HepG2 (cell line): ENCODE measurements at regions not wholly inside any gene's neighbourhood (a gene's known extent, or its start where the extent isn't known, plus 50 kb on each side); places are given as distances from the start of the nearest gene placed in this dataset.

Experiments
- ATAC-seq: fragments of 200-7000 bp; cut with Tn5 transposase; 3 replicates; pipeline ENCODE4 v1.9.1; 2020; ENCODE audit warnings: mild to moderate bottlenecking, moderate library complexity
- BruUV-seq: library from RNA; stranded (reverse); fragments of 400-500 nt; replicated peaks from 2 replicates; lab custom pipeline; 2021; lab: Mats Ljungman, UMichigan
- CTCF ChIA-PET: fragments of 300-600 bp; formaldehyde crosslinking; extraction: SDS; loops from one replicate; lab custom pipeline; 2021; ENCODE audit warnings: low total read pairs, inconsistent platforms, low intra/inter-chr PET ratio; lab: Yijun Ruan, JAX
- POLR2A ChIA-PET: fragments of 350-600 bp; sonication (Branson Sonifier 250); formaldehyde crosslinking; loops from one replicate; lab custom pipeline; 2020; ENCODE audit warnings: antibody characterized with exemption, inconsistent platforms; lab: Yijun Ruan, JAX
- DNase-seq: peaks from one replicate; pipeline ENCODE4 v3.0.0-alpha.2; 2015; ENCODE audit warnings: low spot score
- FAIRE-seq: peaks from 3 replicates; lab custom pipeline; 2011; peaks lifted over from hg19 to GRCh38; lab: Jason Lieb, UNC
- H2AFZ ChIP-seq: one replicate; pipeline ENCODE4 v1.6.1; 2011; ENCODE audit warnings: low read length, inconsistent platforms
- H3K27ac ChIP-seq: fragments of 300-600 bp; 3 replicates; pipeline ENCODE4 v1.8.0; 2011; ENCODE audit warnings: mixed run types, mild to moderate bottlenecking, mixed read lengths, low read length, inconsistent platforms; ENCODE audit not compliant: insufficient read depth; ENCODE audit errors: extremely low read length
- H3K27me3 ChIP-seq, 2 experiments: fragments of 200-600 bp in 1 of 2; 2 replicates in 1 of 2; 3 replicates in 1 of 2; pipeline versions ENCODE4 v1.6.0 to v1.8.0; 2011; ENCODE audit warnings: low read length in 2 of 2, mild to moderate bottlenecking in 2 of 2, moderate library complexity in 2 of 2, inconsistent platforms in 1 of 2; ENCODE audit not compliant: insufficient read depth in 2 of 2, control insufficient read depth in 1 of 2
- H3K36me3 ChIP-seq, 2 experiments: fragments of 200-600 bp in 1 of 2; replicated peaks in 1 of 2; 2 replicates in 1 of 2; 3 replicates in 1 of 2; pipeline versions ENCODE4 v1.5.1 to v1.8.0; 2011; ENCODE audit warnings: low read length in 2 of 2, inconsistent platforms in 1 of 2; ENCODE audit not compliant: insufficient read depth in 2 of 2, control insufficient read depth in 1 of 2
- H3K4me1 ChIP-seq: 2 replicates; pipeline ENCODE4 v1.5.1; 2012; ENCODE audit warnings: low read length, inconsistent platforms; ENCODE audit not compliant: insufficient read depth
- H3K4me2 ChIP-seq: 2 replicates; pipeline ENCODE4 v1.6.0; 2011; ENCODE audit warnings: low read depth, low read length, inconsistent platforms
- H3K4me3 ChIP-seq, 3 experiments: fragments of 200-600 bp in 1 of 3; sonication (generic), shearing (Covaris generic) in 1 of 3; replicated peaks in 1 of 3; 2 replicates each; pipeline ENCODE4 v1.5.1; 2011 to 2016; ENCODE audit warnings: low read length in 3 of 3, inconsistent platforms in 2 of 3, low read depth in 2 of 3, mild to moderate bottlenecking in 2 of 3, control low read depth in 1 of 3, mixed read lengths in 1 of 3; ENCODE audit not compliant: insufficient read depth in 1 of 3
- H3K79me2 ChIP-seq: one replicate; pipeline ENCODE4 v1.6.1; 2011; ENCODE audit warnings: low read length, inconsistent platforms; ENCODE audit not compliant: insufficient read depth
- H3K9ac ChIP-seq: 2 replicates; pipeline ENCODE4 v1.6.0; 2011; ENCODE audit warnings: mild to moderate bottlenecking, low read depth, low read length, inconsistent platforms; ENCODE audit not compliant: insufficient read depth
- H3K9me3 ChIP-seq: 2 replicates; pipeline ENCODE4 v1.5.1; 2012; ENCODE audit warnings: mild to moderate bottlenecking, low read length
- H4K20me1 ChIP-seq: 2 replicates; pipeline ENCODE4 v1.6.0; 2011; ENCODE audit warnings: inconsistent platforms, mild to moderate bottlenecking, low read length, moderate library complexity; ENCODE audit not compliant: insufficient read depth
- BHLHE40 ChIP-seq: IDR thresholded peaks from 2 replicates; pipeline ENCODE4 v1.6.1; 2011; ENCODE audit warnings: low read length, improper control_type of control experiment
- BRCA1 ChIP-seq: sonication (generic); formaldehyde crosslinking; IDR thresholded peaks from 2 replicates; pipeline ENCODE4 v1.4.0; 2020; ENCODE audit warnings: missing genetic modification reagents
- CREM ChIP-seq, 2 experiments: sonication (generic) in 1 of 2; formaldehyde crosslinking in 1 of 2; IDR thresholded peaks; 2 replicates each; pipeline versions ENCODE4 v1.4.0 to v1.6.1; 2016 to 2020; ENCODE audit warnings: antibody characterized with exemption in 1 of 2, mild to moderate bottlenecking in 1 of 2, missing genetic modification reagents in 1 of 2
- CSRNP1 ChIP-seq: sonication (generic); formaldehyde crosslinking; IDR thresholded peaks from 2 replicates; pipeline ENCODE4 v1.8.1; 2023; ENCODE audit warnings: mild to moderate bottlenecking, missing genetic modification reagents
- DMAP1 ChIP-seq: IDR thresholded peaks from 2 replicates; pipeline ENCODE4 v1.6.1; 2016
- DZIP1 ChIP-seq: sonication (generic); formaldehyde crosslinking; IDR thresholded peaks from 2 replicates; pipeline ENCODE4 v1.5.0; 2020; ENCODE audit warnings: mild to moderate bottlenecking, missing genetic modification reagents
- GMEB2 ChIP-seq: IDR thresholded peaks from 2 replicates; pipeline ENCODE4 v1.6.1; 2016; ENCODE audit warnings: missing biosample characterization, missing genetic modification reagents, low read depth
- GPBP1L1 ChIP-seq: sonication (generic); formaldehyde crosslinking; IDR thresholded peaks from 2 replicates; pipeline ENCODE4 v1.5.0; 2020; ENCODE audit warnings: mild to moderate bottlenecking, missing genetic modification reagents
- MED1 ChIP-seq: sonication (generic); formaldehyde crosslinking; IDR thresholded peaks from 2 replicates; pipeline ENCODE4 v1.4.0; 2020; ENCODE audit warnings: missing genetic modification reagents
- PAX8 ChIP-seq: sonication (generic); formaldehyde crosslinking; IDR thresholded peaks from 2 replicates; pipeline ENCODE4 v1.8.0; 2022; ENCODE audit warnings: mild to moderate bottlenecking, missing genetic modification reagents, borderline replicate concordance
- PHF21A ChIP-seq: sonication (generic); formaldehyde crosslinking; IDR thresholded peaks from 2 replicates; pipeline ENCODE4 v1.5.0; 2020; ENCODE audit warnings: mild to moderate bottlenecking, missing genetic modification reagents
- RXRB ChIP-seq: IDR thresholded peaks from 2 replicates; pipeline ENCODE4 v1.6.1; 2016; ENCODE audit warnings: borderline replicate concordance, missing genetic modification reagents, missing compliant biosample characterization
- ZNF331 ChIP-seq: sonication (generic); formaldehyde crosslinking; IDR thresholded peaks from 2 replicates; pipeline ENCODE4 v1.4.0; 2020; ENCODE audit warnings: missing genetic modification reagents
- ZNF501 ChIP-seq: sonication (generic); formaldehyde crosslinking; IDR thresholded peaks from 2 replicates; pipeline ENCODE4 v1.5.1; 2020; ENCODE audit warnings: mild to moderate bottlenecking, moderate library complexity, missing genetic modification reagents
- ZNF607 ChIP-seq: sonication (generic); formaldehyde crosslinking; IDR thresholded peaks from 2 replicates; pipeline ENCODE4 v1.5.1; 2020; ENCODE audit warnings: missing genetic modification reagents, mild to moderate bottlenecking, borderline replicate concordance
- ZNF678 ChIP-seq: sonication (generic); formaldehyde crosslinking; IDR thresholded peaks from 2 replicates; pipeline ENCODE4 v1.4.0; 2020; ENCODE audit warnings: mild to moderate bottlenecking, missing genetic modification reagents
- WGBS: methylation state at CpG from one replicate; pipeline ENCODE4 v1.1.6; 2017; ENCODE audit warnings: low lambda C conversion rate; 5-methylcytosine and 5-hydroxymethylcytosine counted together
- in situ Hi-C: cut with HindIII; loops from 2 replicates; pipeline ENCODE4 v1.10.0; 2017; ENCODE audit warnings: low pct_unique_long_range_greater_than_20kb; ENCODE audit not compliant: extremely low pct_ligation_motif_present
- intact Hi-C: fragments of 100-400 bp; cut with micrococcal nuclease; formaldehyde crosslinking; loops from one replicate; pipeline ENCODE4 v1.10.0; 2022; ENCODE audit not compliant: unreplicated experiment

GRCh38 chr4:33989820-33990443, 2254.4 kb downstream of the ARAP2 start (continued):
- no peak for TF ChIP-seq GMEB2 (CRISPR knock-in tag)
- TF ChIP-seq PAX8, result no peak
- TF ChIP-seq BHLHE40, result no peak
- no peak for TF ChIP-seq CREM (IDR thresholded peaks at IDR 0.05)
- no peak for TF ChIP-seq CREM (CRISPR knock-in tag; IDR thresholded peaks at IDR 0.05)
- no peak for TF ChIP-seq BRCA1 (CRISPR knock-in tag)
- TF ChIP-seq MED1 (CRISPR knock-in tag), result no peak

GRCh38 chr4:33996075-33996718, 2248.1 kb downstream of the ARAP2 start:
- no peak overlapping the region for H2AFZ ChIP-seq
- CTCF ChIA-PET, result no interaction called here
- in situ Hi-C loops (no loop called here), intact Hi-C loops (no loop called here)
- no peaks in the 10 kb centered on the region for H3K4me1 ChIP-seq
- H3K9ac ChIP-seq, result no peak overlapping the region
- no TSS peak for BruUV-seq
- POLR2A ChIA-PET, result no interaction called here
- H3K4me3 ChIP-seq, result no peak overlapping the region
- WGBS, result 10% methylated on average over 4 of the region's 4 CpGs
- no peaks in the 10 kb centered on the region for H3K27me3 ChIP-seq
- no peak for DNase-seq
- no peaks in the 10 kb centered on the region for H3K79me2 ChIP-seq
- no peaks in the 10 kb centered on the region for H4K20me1 ChIP-seq
- H3K4me2 ChIP-seq, result no peak overlapping the region
- FAIRE-seq, result no peak
- no peak overlapping the region for H3K27ac ChIP-seq
- ATAC-seq, result no peak
- H3K9me3 ChIP-seq, result peaks cover 38% of the 10 kb centered on the region
- no peaks in the 10 kb centered on the region for H3K36me3 ChIP-seq
- no peak for TF ChIP-seq ZNF501 (CRISPR knock-in tag)
- no peak for TF ChIP-seq RXRB (CRISPR knock-in tag)
- TF ChIP-seq GPBP1L1 (CRISPR knock-in tag), result no peak
- TF ChIP-seq ZNF331 (CRISPR knock-in tag), result no peak
- TF ChIP-seq ZNF678, result no peak
- no peak for TF ChIP-seq DZIP1 (CRISPR knock-in tag)
- no peak for TF ChIP-seq PHF21A (CRISPR knock-in tag)
- TF ChIP-seq DMAP1 (CRISPR knock-in tag), result no peak
- no peak for TF ChIP-seq ZNF607 (CRISPR knock-in tag)
- no peak for TF ChIP-seq CSRNP1
